Daoy (cell line): ENCODE measurements at regions not wholly inside any gene's neighbourhood (a gene's known extent, or its start where the extent isn't known, plus 50 kb on each side); places are given as distances from the start of the nearest gene placed in this dataset.

ENCODE experiments used
- DNase-seq: peaks from one replicate; pipeline ENCODE4 v3.0.0-alpha.2; 2015; ENCODE audit warnings: low read depth

DNA sequence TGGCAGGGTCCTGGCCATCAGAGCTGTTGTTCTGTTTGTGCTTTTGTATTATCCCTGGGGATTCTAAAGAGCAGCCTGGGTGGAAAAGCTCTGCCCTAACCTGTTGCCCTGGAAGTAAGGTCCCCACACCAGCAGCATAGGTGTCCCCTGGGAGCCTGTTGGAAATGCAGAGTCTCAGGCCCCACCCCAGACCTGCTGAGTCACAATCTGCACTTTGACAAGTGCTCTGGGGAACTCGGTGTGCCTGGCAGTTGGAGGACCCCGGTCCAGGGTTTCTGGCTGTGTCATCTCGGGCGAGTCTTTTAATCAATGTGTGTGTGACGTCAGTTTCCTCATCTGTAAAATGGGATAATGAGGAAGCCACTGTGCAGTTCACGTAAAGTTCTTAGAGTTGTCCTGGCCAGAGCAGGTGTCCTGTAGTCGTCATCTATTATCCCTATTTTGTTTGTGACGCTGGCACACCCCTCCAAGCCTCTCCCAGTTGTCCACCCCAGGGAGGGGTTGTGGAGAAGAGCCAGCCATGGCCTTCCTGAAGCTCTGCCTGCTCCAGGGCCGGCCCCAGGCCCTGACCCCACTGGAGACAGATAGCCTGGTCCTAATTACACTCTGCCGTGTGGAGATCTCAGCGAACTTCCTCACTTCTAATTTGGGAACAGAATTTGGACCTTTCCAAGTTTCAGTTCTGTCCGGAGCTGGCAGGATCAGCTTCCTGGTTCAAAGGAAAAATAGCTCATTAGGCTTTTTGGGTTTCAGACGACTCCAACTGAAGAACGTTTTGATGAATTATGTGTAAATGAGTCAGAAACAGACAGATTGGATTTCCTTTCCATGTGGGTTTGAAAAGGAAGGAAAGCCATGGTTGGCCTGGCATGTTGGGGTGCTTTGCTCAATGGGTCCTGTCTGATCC, 295.7 kb upstream of the FOXF1 start:
- DNase-seq, result peak; percentile 27

DNA sequence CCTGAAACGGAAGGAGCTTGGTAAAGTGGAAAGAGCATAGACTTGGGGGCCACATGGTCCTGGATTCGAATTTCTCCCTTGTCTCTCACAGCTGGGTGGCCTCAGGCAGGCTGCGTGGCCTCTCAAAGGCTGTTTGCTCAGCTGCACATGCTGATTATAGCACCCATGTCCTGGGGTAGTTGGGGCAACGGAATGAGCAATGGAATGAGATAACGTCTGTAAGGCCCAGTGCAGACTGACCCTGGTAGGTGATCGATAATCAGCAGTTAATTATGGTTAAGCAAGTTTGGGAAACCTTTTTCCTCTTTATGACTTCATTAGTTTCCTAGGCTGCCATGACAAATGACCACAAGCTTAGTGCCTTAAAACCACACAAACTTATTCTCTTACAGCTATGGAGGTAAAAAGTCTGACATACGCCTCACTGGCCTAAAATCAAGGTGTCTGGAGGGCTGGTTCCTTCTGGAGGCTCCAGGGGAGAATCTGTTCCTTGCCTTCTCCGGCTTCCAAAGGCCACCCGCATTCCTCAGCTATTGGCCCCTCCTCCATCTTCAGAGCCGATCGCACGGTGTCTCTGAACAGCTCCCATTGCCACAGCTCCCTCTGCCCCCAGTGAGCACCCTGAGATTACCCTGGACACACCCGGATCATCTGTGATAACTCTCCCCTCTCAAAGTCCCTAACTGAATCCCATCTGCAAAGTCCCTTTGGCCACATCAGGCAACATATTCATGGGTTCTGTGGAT, 294.9 kb upstream of the FOXF1 start:
- peak; percentile 45 for DNase-seq

DNA sequence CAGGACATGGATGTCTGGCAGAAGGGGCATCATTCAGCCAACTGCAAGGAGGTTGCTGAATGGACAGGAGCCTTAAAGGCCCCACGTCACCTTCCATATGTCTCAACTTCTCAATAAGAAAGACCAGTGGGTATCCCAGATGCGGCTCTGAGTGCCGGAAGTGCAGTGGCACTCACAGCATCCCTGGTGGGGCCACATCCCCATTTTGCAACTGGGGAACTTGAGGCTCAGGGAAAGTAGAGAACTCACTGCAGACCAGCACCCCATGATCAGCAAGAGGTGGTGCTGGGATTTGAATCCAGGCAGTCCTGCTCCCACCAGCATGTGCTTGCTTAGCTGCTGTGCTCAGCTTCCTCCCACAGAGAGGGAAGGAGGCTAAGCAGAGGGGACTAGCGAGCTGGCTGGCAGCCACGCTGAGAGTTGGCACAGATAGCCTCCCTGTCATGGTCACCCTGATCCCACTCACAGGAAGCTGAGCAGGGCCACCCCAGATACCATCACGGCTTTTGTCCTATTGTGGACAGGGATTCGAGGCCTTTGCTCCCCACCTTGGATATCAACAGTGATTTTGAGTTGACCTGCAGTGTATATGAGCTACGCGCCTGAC, 294.2 kb upstream of the FOXF1 start:
- no peak for DNase-seq

DNA sequence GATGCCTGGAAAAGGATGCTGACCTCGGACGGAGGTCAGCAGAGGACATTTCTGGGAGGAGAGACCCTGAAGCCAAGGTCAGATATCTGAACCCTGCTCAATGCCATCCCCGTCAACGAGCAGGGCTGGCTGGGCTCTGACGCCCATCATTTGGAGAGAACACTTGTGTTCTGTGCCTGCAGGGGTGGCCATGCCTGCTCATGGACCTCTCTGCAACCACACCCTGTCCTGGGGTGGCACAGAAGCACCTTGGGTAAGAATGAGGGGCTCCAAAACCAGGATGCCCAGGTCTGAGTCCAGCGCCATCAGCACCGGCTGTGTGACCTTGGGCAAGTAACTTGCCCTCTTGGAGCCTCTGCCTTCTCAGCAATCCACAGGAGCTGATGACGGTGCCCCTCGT, 293.7 kb upstream of the FOXF1 start:
- DNase-seq, result no peak

DNA sequence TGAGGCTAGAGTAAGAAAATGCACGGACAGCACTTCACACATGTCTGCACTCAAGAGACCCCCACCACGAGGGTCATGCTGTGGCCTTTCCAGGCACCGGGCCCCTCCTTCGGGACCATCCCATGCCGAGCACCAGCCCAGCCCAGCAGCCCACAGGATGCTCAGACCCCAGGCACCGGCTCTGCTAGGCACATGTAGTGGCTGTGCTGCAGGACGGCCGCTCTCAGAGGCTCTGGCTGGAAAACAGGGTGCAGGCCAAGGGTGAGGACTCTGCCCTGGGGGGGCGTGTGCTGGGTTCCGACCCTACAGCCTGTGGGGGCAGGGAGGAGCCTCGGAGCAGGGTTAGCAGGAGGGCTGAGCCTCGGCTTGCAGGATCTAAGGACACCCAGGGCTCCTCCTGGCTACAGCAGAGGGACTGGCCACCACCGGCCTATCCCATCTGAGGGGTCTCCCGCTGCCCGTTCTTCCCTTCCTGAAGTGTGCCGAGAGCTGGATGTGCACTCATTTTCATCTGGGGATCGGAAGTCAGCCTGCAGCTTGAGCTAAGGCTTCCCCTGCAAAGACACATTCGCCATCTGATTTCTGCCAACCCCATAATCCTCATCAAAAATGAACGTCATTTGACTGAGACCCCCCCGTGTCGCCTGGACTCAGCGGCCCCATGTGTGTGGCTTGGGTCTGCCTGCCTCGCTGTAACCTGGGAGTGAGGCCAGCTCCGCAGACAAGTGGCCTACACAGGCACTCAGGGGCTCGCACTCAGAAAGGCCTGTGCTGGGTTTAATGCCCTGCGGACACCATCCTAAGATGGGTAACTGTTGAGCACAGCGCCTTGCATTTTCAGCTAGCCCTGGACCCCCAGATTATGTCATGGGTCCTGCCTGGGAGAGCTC, 293.1 kb upstream of the FOXF1 start:
- no peak for DNase-seq

DNA sequence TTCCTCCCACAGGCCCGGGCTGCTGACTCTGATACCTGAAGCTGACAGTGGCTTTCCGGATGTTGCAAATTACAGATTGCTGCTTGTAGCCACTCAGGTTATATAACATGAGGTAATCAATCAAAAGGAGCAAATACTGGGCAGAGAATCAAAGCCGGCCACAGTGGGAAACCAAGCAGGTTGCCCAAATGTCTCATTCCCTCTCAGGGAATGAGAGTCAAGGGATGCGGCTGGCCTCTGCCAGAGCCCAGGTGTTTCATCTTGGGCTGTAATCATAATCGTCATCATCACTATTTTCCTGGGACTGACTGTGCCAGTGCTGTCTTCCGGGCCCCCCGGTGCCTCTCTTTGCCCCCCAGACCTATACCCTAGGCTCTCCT, 292.4 kb upstream of the FOXF1 start:
- DNase-seq, result no peak

DNA sequence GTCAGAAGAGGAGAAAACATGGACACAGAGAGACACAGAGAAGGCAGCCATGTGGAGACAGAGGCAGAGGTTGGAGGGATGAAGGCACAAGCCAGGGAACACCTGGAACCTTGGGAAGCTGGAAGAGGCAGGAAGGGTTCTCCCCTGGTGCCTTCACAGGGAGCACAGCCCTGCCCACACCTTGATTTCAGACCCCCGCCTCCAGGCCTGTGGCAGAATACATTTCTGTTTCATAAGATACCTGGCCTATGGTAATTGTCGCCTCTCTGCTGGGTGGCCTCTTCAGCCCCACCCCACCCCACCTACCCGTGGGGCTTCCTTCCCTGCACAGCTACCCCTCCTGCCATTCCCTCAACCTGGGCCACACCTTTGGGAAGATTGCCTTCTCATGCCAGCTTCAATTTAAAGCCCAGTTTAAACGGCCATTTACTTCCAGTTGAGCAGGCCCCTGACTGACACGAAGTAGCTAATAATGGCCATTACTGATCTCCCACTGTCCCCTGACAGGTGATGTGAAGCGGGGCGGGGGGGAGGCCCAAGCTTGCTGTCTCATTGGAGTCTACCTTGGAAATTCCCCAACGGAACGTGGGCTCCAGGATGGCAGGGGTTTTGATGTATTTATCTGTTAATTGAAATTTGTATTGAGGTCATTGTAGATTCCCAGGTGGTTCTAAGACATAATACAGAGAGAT, 291.7 kb upstream of the FOXF1 start:
- no peak for DNase-seq

DNA sequence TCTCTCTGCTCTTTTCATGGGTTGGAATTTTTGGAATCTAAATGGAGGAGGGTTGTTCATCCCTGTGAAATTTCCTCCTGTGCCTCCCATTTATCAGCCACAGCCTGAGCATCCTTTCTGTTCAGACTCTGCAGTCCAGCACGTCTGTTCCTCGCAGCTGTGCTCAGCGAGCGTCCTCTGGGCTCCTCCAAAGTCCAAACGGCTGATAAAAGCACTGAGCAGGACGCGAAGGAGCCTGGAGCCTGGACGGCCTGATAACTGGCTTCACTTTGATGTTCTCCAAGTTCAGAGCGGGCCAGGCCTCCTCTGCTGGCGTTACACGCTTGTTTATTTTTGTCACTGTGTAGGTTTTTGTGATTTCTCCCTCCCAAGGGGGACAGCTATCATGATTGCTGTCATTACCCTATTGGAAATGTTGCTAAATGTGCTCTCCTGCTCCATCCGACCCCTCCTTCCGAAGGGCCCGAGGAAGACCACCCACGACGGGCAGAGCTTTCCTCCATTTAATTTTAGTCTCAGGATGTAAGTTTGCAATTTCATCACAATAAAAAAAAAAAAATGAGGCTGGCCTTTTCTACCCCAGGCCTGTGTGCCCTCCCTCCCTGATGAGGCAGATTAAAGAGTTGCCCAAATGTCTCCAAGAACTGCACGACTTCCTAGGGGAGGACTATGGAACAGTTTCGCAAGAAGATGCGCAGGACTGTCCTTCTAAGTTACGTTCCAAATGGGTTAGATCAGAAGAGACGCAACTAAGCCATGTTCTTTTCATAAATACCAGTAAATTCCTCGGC, 290.5 kb upstream of the FOXF1 start:
- no peak for DNase-seq

DNA sequence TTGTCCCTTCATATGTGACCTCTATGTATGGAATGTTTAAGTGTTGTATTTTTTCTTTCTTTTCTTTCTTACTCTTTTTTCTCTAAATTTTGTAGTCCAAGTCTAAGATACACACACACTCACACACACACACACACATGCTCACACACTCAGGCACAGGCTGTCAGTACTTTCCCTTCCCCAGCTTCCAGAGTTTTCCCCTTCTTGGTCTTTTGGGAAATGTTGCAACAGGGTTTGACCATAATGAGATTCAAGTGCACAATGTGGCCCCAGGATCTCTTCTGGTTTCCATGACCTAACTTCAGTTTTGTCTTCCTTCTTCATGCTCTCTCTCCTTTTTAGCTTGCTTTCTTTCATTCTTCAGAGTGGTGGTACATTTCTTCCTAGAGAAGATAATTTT, 289.8 kb upstream of the FOXF1 start:
- no peak for DNase-seq

DNA sequence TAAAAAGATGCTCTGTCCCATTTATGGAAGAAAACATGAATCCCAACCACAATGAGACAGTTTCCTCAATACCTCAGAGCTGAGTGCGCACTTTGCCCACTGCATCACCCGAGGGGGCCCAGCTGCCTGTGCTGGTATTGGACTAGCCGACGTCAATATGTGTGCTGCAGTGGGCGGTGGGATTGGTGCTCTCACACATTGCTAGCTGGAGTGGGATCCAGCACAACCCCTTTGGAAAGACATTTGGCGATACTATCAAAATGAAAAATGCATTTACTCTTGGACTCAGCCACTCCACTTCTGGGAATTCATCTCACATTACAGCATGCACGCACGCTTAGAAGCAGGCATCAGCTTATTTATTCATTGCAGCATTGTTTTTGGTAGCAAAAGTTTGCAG, 289.2 kb upstream of the FOXF1 start:
- DNase-seq, result no peak

DNA sequence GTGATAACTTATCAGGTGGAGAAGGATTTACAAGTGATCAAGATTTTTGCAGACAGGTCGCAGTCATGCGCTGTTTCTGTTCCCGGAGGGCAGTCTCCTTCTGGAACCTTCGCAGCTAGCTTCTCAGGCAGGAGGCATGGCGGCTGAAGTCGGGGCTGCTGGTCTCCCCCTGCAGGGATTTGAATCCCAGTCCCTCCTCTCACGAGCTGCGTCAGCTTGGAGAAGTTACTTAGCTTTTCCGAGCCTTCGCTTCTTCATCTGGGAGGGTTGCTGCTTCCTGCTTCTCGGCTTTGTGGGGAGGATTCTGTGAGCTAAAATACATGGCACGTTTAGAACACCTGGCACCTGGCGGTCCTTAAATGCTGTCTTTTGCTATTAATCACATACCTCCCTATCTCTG, 287.8 kb upstream of the FOXF1 start:
- peak; percentile 35 for DNase-seq

DNA sequence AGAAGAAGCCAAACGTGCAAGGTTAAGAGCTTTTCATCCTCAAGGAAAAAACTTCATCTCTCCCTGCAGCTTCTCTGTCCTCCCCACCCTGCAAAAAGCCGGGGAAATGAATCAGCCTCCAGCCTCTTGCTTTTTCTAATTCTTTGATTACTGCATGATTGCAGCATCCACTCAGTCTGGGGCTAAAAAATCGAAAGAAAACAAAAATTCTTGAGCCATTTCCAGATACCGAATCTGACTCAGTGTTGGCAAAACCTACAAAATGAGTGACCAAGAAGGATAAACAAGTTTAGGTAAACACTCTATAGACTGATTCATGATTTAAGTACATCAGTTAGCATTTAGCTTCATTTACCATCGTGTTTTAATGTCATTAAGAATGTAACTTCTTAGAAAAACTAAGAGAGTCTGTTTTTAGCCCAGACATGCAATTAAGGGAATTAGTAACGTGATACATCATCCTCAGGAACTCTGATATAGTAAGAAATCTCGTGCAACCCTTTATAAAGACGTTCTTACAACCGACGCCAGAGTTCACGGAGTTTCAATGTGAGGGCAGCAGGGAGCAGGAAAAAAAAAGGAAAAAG, 287.3 kb upstream of the FOXF1 start:
- DNase-seq, result peak; percentile 53

DNA sequence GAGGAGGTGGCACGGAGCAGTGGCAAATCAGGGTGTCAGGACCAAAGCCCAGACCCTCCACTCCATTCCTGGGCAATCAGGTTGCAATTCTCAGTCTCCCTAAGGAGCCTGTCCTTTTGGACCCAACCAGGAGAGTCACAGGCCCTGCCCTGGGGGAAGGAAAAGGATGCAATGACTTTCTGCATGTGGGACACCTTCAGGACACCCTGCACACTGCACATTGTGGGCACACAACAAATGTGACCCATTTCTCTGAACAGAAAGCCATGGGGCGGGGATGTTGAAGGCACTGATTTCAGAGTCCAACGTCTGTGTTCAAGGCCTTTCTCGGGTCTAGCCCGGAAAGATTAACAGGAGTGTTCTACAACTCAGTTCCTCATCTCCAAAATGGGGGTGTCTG, 286.2 kb upstream of the FOXF1 start:
- no peak for DNase-seq

DNA sequence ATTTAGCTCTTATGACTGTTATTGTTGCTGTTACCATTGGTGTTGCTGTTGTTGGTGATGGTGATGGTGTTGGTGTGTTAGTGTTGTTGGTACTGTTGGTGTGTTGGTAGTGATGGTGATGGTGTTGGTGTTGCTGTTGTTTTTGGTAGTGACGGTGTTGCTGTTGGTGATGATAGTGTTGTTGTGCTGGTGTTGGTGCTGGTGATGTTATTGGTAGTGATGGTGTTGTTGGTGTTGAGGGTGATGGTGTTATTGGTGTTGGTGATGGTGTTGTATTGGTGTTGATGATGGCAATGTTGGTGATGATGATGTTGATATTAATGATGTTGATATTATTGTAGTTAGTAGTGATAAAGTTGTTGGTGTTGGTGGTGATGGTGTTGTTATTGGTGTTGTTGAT, 285.7 kb upstream of the FOXF1 start:
- DNase-seq, result no peak

DNA sequence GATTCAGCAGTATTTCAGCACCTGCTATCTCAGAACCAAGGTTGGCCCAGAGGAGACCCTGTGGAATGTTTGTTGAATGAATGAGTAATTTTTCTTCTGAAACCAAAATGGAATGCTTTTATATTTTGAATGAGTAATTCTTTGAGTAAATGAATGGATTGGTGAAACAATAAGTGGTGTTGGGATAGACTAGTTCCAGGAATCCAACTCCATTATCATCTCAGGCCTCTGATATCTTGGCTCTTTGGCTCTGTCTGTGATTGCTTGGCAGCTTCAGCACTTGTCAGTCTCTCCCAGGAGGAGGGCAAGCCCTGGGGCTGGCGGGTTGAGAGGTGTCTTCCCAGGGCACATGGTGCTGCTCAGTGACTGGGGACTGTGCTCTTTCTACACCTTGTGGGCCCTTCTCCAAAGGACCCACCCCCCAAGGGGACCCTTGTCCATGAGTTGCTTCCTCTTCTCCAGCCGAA, 284.4 kb upstream of the FOXF1 start:
- DNase-seq, result no peak

DNA sequence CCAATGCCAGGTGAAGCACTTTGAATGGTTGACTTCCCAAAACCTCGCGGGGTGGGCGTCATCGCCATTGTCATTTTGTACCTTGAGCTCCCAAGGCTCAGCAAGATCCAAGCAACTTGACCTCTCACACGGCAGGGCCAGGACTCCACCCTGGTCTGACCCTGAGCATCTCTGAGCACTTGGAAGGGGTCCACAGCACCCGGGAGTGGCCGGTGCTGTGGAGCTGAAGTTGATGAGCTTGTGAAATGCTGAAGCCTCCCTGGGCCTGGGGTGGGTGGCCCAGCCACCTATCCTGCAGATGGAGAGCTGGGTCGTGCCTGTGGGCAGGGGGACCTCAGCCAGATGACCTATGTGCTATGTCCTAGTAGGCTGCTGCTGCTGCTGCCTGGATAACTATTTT, 283.3 kb upstream of the FOXF1 start:
- no peak for DNase-seq

DNA sequence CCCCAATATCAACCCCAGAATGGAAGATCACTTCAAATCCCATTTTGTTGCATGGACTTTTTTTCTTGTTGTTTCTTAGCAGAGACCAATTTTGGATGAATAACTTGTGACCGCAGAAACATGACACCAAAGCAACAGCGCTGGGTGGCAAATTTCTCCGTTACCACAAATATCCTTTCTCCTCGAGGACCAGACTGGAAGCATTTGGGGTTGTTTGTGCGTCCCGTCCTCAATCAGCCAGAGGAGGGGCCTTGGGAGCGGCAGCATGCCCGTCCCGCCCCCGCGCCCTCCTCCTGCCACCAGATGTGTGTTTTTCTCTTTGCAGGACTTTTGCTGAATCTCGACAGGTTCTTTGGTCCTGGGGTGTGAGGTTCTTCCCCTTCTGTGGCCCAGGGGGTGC, 282.5 kb upstream of the FOXF1 start:
- DNase-seq, result peak; percentile 60

DNA sequence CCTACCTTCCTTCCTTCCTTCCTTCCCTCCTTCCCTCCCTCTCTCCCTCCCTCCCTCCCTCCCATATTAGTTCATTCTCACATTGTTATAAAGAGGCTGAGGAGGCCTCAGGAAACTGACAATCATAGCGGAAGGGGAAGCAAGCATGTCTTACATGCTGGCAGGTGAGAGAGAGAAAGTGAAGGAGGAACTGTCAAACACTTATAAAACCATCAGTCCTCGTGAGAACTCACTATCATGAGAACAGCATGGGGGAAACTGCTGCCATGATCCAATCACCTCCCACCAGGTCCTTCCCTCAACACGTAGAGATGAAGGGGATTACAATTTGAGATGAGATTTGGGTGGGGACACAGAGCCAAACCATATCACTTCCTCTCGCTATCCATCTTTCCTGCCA, 281.6 kb upstream of the FOXF1 start:
- DNase-seq, result no peak

DNA sequence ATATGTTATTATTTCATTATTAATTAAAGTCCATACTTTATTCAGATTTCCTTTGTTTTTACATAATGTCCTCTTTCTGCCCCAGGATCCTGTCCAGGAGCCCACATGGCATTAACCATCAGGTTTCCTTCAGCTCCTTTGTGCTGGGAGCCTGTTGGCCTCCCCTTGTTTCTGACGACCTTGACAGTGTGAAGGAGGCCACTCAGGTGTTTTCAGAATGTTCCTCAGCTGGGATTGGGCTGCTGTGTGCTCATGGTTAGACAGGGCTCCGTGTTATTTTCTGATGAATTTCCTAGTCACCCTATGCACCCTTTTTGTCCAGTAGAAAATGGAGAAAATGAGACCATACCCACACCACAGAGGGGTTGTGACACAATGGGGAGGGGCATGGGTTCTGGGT, 281.0 kb upstream of the FOXF1 start:
- no peak for DNase-seq
